ENCODE measurements at regions not wholly inside any gene's neighbourhood (a gene's known extent, or its start where the extent isn't known, plus 50 kb on each side); places are given as distances from the start of the nearest gene placed in this dataset.

- Histone ChIP-seq H3K9me3 (ENCODE audit: insufficient read depth, low read length, severe bottlenecking) (no peaks in the 10 kb centered on the region), H4K20me1 (ENCODE audit: insufficient read depth, low read length) (no peaks in the 10 kb centered on the region), H3K36me3 (ENCODE audit: insufficient read depth, low read length) (no peaks in the 10 kb centered on the region), H3K27ac (ENCODE audit: low read length) (no peak overlapping the region), H3K4me2 (ENCODE audit: insufficient read depth, low read length) (no peak overlapping the region), H3K27me3 (ENCODE audit: insufficient read depth, low read length, poor library complexity) (peaks cover 17% of the 10 kb centered on the region), H2AFZ (ENCODE audit: low read depth, low read length) (no peak overlapping the region), H3K9ac (ENCODE audit: low read depth, low read length) (no peak overlapping the region), H3K79me2 (ENCODE audit: insufficient read depth, low read length) (no peaks in the 10 kb centered on the region), H3K4me3 (ENCODE audit: low read depth in 1 of 2, low read length in 2 of 2) (no peak overlapping the region), H3K4me1 (ENCODE audit: insufficient read depth, low read length) (no peaks in the 10 kb centered on the region)
- TF ChIP-seq CTCF (IDR thresholded peaks at IDR 0.05; ENCODE audit: borderline replicate concordance, extremely low read depth, low read length, poor library complexity, severe bottlenecking) (no peak), EZH2 (IDR thresholded peaks at IDR 0.05; ENCODE audit: borderline replicate concordance, low read depth, low read length, severe bottlenecking) (no peak)
- ATAC-seq (ENCODE audit: insufficient read depth, low read depth) = no peak
- no peak for DNase-seq
These were observed 98.5 kb downstream of the VEGFA start for GRCh38 chr6:43868467-43868866.

GRCh38 chr6:43867996-43868395 is 98.0 kb downstream of the VEGFA start:
- no peak overlapping the region for H3K4me2 ChIP-seq (ENCODE audit: insufficient read depth, low read length)
- no peaks in the 10 kb centered on the region for H4K20me1 ChIP-seq (ENCODE audit: insufficient read depth, low read length)
- no peak overlapping the region for H3K9ac ChIP-seq (ENCODE audit: low read depth, low read length)
- H3K4me1 ChIP-seq (ENCODE audit: insufficient read depth, low read length) = no peaks in the 10 kb centered on the region
- H3K27ac ChIP-seq (ENCODE audit: low read length) = no peak overlapping the region
- ATAC-seq (ENCODE audit: insufficient read depth, low read depth) = no peak
- no peak overlapping the region for H2AFZ ChIP-seq (ENCODE audit: low read depth, low read length)
- peaks cover 17% of the 10 kb centered on the region for H3K27me3 ChIP-seq (ENCODE audit: insufficient read depth, low read length, poor library complexity)
- H3K79me2 ChIP-seq (ENCODE audit: insufficient read depth, low read length) = no peaks in the 10 kb centered on the region
- no peak overlapping the region for H3K4me3 ChIP-seq (ENCODE audit: low read depth in 1 of 2, low read length in 2 of 2)
- no peak for DNase-seq
- TF ChIP-seq EZH2 (IDR thresholded peaks at IDR 0.05; ENCODE audit: borderline replicate concordance, low read depth, low read length, severe bottlenecking) (no peak), CTCF (IDR thresholded peaks at IDR 0.05; ENCODE audit: borderline replicate concordance, extremely low read depth, low read length, poor library complexity, severe bottlenecking) (no peak)
- H3K9me3 ChIP-seq (ENCODE audit: insufficient read depth, low read length, severe bottlenecking) = no peaks in the 10 kb centered on the region
- H3K36me3 ChIP-seq (ENCODE audit: insufficient read depth, low read length) = no peaks in the 10 kb centered on the region

- Histone ChIP-seq H3K27ac (ENCODE audit: low read length) (no peak overlapping the region), H2AFZ (ENCODE audit: low read depth, low read length) (no peak overlapping the region), H3K9me3 (ENCODE audit: insufficient read depth, low read length, severe bottlenecking) (no peaks in the 10 kb centered on the region), H3K4me3 (ENCODE audit: low read depth in 1 of 2, low read length in 2 of 2) (no peak overlapping the region), H3K79me2 (ENCODE audit: insufficient read depth, low read length) (no peaks in the 10 kb centered on the region), H4K20me1 (ENCODE audit: insufficient read depth, low read length) (no peaks in the 10 kb centered on the region), H3K27me3 (ENCODE audit: insufficient read depth, low read length, poor library complexity) (peaks cover 17% of the 10 kb centered on the region), H3K36me3 (ENCODE audit: insufficient read depth, low read length) (no peaks in the 10 kb centered on the region), H3K9ac (ENCODE audit: low read depth, low read length) (no peak overlapping the region), H3K4me2 (ENCODE audit: insufficient read depth, low read length) (no peak overlapping the region), H3K4me1 (ENCODE audit: insufficient read depth, low read length) (no peaks in the 10 kb centered on the region)
- ATAC-seq (ENCODE audit: insufficient read depth, low read depth) (no peak), DNase-seq (no peak)
- no peak for TF ChIP-seq CTCF (IDR thresholded peaks at IDR 0.05; ENCODE audit: borderline replicate concordance, extremely low read depth, low read length, poor library complexity, severe bottlenecking)
- no peak for TF ChIP-seq EZH2 (IDR thresholded peaks at IDR 0.05; ENCODE audit: borderline replicate concordance, low read depth, low read length, severe bottlenecking)
These were observed 97.2 kb downstream of the VEGFA start for GRCh38 chr6:43867246-43867645.

Data from DND-41 (cell line).